DMS153 treated with DMSO at 0.1 percent for 48 hours (cell line): ENCODE measurements at regions not wholly inside any gene's neighbourhood (a gene's known extent, or its start where the extent isn't known, plus 50 kb on each side); places are given as distances from the start of the nearest gene placed in this dataset.

Source experiments
- DNase-seq: peaks from one replicate; lab custom pipeline; 2025; ENCODE audit not compliant: unreplicated experiment; lab: John Stamatoyannopoulos, UW

GRCh38 chr22:48899523-48900326 is 927.9 kb downstream of the BRD1 start:
- DNase-seq, result no peak

GRCh38 chr22:48898524-48899250 is 929.0 kb downstream of the BRD1 start:
- DNase-seq, result no peak

GRCh38 chr22:48897645-48898370 is 929.9 kb downstream of the BRD1 start:
- no peak for DNase-seq

GRCh38 chr22:48896766-48897644 is 930.7 kb downstream of the BRD1 start:
- DNase-seq, result no peak

- no peak for DNase-seq
Observed at GRCh38 chr22:48895831-48896765, 931.6 kb downstream of the BRD1 start.

- DNase-seq, result no peak
Observed at GRCh38 chr22:48895336-48895735, 932.3 kb downstream of the BRD1 start.

- DNase-seq, result no peak
Observed at GRCh38 chr22:48894804-48895250, 932.8 kb downstream of the BRD1 start.

- no peak for DNase-seq
Observed at GRCh38 chr22:48894064-48894671, 933.5 kb downstream of the BRD1 start.

GRCh38 chr22:48893288-48894063 is 934.2 kb downstream of the BRD1 start:
- no peak for DNase-seq

GRCh38 chr22:48892578-48893287 is 934.9 kb downstream of the BRD1 start:
- no peak for DNase-seq

- no peak for DNase-seq
Observed at GRCh38 chr22:48891688-48892577, 935.7 kb downstream of the BRD1 start.

GRCh38 chr22:48890693-48891554 is 936.7 kb downstream of the BRD1 start:
- DNase-seq, result no peak

GRCh38 chr22:48889887-48890692 is 937.6 kb downstream of the BRD1 start:
- DNase-seq, result no peak

- no peak for DNase-seq
Observed at GRCh38 chr22:48889209-48889830, 938.4 kb downstream of the BRD1 start.
